Stimulated activated CD8-positive, alpha-beta memory T cell treated with anti-CD3 and anti-CD28 coated beads, Interleukin-7, amount 100 ng/mL, for 4 hours (primary cell): ENCODE measurements at regions not wholly inside any gene's neighbourhood (a gene's known extent, or its start where the extent isn't known, plus 50 kb on each side); places are given as distances from the start of the nearest gene placed in this dataset.
"Not testable (repeated sequence)": the region's sequence is repeated elsewhere in the genome, so short reads cannot be mapped to it uniquely, and the experiment has no call there.

ENCODE experiments used
- DNase-seq, 2 donors: peaks; one replicate each; pipeline ENCODE4 v3.0.0-alpha.2; 2020; ENCODE audit warnings: low read depth in 2 of 2

GRCh38 chr1:83239568-83239967 is 759.4 kb downstream of the TTLL7 start:
- not testable (repeated sequence) for DNase-seq

GRCh38 chr1:83238654-83239053 is 760.3 kb downstream of the TTLL7 start:
- not testable (repeated sequence) for DNase-seq

DNA sequence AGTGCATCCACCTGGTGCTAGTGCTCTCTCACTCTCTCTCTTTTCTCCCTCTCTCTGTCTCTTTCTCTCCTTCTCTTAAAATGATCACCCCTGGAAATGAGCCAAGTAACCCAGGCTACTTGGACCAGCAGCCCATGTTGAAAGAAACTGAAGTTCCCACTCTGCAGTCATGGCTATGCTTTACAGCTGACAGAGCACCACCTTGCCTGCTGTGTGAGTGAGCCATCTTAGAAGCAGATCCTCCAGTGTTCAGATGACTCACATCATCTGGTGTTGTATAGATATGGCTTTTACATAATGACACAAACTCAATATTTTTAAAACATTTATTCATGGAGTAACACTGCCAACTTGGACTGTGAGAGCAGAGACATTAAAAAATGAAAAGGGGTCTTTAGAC is 779.1 kb downstream of the TTLL7 start:
- not testable (repeated sequence) for DNase-seq

- not testable (repeated sequence) for DNase-seq
These were observed 780.8 kb downstream of the TTLL7 start for GRCh38 chr1:83218036-83218716.

DNA sequence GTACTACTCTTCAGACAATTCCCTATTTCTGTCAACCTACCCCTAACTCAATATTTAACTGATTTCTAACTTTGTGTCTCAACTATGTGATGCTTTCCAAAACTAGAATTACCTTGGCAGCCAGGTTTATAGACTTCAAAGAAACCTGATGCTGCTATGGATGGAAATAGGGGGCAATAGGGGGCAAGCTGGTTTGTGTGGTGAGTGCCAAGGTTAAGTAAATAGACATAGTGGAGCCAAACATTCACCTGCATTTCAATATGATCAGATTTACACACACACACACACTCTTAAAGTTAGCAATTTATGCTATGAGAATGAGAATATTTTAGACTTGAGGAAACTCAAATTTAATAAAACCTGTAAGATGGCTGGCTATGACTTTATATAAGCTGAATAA is 784.6 kb downstream of the TTLL7 start:
- DNase-seq: not testable (repeated sequence)

GRCh38 chr1:83213648-83214047 is 785.3 kb downstream of the TTLL7 start:
- not testable (repeated sequence) for DNase-seq

DNA sequence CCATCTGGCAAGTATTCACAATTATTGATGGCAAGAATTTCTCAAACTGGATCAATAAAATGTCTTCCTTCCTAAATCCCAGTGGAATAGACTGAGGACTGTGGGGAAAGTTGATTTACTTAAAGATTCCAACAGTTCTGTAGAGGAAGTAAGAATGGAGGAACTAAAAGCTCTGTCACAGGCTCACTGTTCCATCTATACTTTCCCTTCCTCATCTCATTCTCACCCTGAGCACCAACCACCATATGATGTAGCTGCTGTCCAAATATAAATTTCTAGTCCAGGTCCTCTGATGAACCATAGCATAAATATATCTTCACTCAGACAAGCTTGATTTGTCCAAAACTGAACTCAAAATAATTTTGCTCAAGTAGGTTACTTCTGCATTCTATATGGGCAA is 786.9 kb downstream of the TTLL7 start:
- DNase-seq: not testable (repeated sequence)

DNA sequence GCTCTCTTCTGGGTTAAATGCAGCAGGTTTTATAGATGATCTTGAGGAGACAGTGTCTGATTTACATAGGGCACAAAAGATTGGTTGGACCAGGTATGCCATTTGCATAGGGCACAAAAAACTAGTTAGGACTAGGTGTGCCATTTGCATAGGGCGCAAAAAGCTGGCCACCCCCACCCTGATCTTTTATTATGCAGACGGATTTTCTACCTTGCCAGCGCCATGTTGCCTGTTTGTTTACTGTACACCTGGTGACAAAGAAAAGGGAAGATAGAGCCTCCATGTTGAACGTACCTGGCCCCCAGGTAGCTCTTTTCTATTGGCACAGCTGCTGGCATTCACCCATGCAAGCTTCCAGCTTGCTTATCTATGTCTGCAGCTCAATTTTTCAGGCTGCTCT is 790.4 kb downstream of the TTLL7 start:
- DNase-seq: not testable (repeated sequence)

GRCh38 chr1:83194610-83195009 is 804.3 kb downstream of the TTLL7 start:
- DNase-seq: not testable (repeated sequence)

DNA sequence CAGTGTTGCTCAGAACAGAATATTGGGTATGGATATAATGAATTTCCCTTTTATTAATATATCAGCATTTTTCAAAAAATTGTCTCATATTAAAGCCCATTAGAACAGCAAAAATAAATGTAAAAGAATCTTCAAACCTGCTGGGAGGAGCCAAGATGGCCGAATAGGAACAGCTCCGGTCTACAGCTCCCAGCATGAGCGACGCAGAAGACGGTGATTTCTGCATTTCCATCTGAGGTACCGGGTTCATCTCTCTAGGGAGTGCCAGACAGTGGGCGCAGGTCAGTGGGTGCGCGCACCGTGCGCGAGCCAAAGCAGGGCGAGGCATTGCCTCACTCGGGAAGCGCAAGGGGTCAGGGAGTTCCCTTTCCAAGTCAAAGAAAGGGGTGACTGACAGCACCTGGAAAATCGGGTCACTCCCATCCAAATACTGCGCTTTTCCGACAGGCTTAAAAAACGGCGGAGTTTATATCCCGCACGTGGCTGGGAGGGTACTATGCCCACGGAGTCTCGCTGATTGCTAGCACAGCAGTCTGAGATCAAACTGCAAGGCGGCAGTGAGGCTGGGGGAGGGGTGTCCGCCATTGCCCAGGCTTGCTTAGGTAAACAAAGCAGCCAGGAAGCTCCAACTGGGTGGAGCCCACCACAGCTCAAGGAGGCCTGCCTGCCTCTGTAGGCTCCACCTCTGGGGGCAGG is 816.8 kb downstream of the TTLL7 start:
- not testable (repeated sequence) for DNase-seq

GRCh38 chr1:83180621-83181020 is 818.3 kb downstream of the TTLL7 start:
- DNase-seq: not testable (repeated sequence)

DNA sequence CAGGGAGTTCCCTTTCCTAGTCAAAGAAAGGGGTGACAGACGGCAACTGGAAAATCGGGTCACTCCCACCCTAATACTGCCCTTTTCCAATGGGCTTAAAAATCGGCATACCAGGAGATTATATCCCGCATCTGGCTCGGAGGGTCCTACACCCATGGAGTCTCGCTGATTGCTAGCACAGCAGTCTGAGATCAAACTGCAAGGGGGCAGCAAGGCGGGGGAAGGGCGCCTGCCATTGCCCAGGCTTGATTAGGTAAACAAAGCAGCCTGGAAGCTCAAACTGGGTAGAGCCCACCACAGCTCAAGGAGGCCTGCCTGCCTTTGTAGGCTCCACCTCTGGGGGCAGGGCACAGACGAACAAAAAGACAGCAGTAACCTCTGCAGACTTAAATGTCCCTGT is 831.3 kb downstream of the TTLL7 start:
- not testable (repeated sequence) for DNase-seq

GRCh38 chr1:83163879-83164475 is 835.0 kb downstream of the TTLL7 start:
- not testable (repeated sequence) for DNase-seq

DNA sequence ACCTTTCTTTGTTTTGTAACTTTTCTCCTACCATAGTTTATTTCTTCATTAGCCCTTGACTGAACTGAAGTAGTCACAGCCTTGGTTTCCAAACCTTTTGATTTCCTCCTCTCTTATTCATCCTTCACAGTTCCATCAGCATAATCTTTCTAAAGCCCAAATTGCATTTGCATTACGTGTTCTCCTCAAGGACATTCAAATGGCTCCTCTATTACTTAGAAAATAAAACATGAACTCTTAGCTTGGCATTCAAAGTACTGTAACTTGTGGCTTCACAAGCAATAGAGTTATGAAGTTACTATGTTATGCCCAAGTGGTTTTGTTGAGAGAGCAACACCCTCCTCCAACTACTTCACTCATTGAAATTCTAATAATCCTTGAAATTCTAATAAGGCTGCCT is 840.0 kb downstream of the TTLL7 start:
- not testable (repeated sequence) for DNase-seq

DNA sequence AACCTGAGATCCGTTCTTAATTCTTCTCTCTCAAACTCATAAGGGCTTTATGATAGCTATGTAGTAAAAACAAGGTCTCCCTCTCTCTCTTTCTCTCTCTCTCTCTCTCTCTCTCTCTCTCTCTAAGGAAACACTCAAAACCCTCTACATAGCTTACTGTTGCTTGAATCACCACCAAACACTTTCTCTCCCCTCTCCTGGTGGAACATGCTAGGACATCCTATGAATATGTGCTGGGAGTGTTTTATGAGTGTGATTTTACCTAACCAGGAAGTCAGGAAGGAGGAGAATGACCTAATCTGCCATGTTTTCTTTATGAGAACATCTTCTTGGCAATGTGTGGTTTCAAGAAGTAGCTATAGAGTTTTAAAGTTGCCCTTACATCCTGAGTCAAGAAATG is 844.6 kb downstream of the TTLL7 start:
- not testable (repeated sequence) for DNase-seq

- not testable (repeated sequence) for DNase-seq
These were observed 847.6 kb downstream of the TTLL7 start for GRCh38 chr1:83151167-83151898.

- not testable (repeated sequence) for DNase-seq
These were observed 848.5 kb downstream of the TTLL7 start for GRCh38 chr1:83150479-83150878.

DNA sequence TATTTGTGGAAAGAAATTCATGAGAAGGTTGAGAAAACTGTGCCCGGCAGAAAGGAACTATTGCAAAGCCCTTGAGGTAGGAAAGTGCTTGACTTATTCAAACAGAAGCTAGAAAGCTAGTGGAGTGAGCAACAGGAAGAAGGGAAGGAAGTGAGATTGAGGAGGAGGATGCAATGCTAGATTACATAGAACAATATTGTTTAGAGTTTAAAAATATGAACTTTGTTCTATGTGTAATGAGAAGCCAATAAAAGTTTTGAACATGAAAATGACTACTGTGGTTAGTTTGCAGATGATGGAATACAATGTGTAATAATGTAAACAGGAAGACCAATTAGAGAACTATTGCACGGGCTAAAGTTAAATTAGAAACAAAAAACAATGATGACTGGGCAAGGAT is 853.1 kb downstream of the TTLL7 start:
- DNase-seq: not testable (repeated sequence)

DNA sequence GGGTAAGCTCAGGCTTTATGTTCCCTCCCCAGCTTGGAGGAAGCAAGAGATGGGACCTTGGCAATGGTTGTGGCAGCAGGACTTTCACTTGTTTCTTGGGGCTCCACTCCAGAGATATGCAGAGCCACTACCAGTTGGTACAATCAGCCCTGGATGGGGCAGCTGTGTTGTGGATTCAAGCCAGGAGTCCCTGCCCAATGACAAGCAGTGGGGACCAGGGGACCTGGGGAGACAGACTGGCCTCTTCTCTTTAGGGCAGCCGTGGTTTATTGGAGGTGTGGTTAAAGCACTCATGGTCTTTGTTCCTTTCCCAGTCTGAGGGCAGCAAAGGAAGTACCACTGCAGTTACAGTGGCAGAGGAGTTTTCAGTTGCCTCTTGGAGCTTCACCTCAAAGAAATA is 856.1 kb downstream of the TTLL7 start:
- DNase-seq: not testable (repeated sequence)

GRCh38 chr1:83135524-83136157 is 863.3 kb downstream of the TTLL7 start:
- DNase-seq: not testable (repeated sequence)

- not testable (repeated sequence) for DNase-seq
These were observed 864.5 kb downstream of the TTLL7 start for GRCh38 chr1:83134322-83135014.
